Right kidney (tissue), 1 donor: ENCODE measurements at regions not wholly inside any gene's neighbourhood (a gene's known extent, or its start where the extent isn't known, plus 50 kb on each side); places are given as distances from the start of the nearest gene placed in this dataset.
A peak's percentile ranks its signal among the peaks of the same experiment; 100 is the strongest.
"Not testable (repeated sequence)": the region's sequence is repeated elsewhere in the genome, so short reads cannot be mapped to it uniquely, and the experiment has no call there.

Experiments
- DNase-seq: peaks from one replicate; pipeline ENCODE4 v3.0.0-alpha.2; 2016

DNA sequence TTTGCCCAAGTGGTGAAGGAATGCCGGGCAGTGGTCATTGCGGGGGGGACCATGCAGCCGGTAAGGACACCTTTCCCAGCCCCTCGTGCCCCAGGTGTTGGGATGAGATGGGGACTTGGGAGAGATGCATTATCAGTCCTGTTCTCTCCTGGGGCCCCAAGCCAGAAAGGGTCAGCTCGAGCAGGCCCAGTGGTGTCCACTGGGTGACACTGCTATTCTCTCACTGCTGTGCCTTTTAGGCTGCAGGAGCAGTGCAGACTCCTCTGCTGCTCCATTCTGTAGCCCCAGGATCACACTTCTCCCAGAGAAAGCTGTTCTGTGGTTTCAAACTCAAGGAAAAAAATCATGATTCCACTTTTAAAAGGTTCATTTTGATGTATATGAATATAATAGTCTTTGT is 99.1 kb upstream of the PZP start:
- DNase-seq, result not testable (repeated sequence)

DNA sequence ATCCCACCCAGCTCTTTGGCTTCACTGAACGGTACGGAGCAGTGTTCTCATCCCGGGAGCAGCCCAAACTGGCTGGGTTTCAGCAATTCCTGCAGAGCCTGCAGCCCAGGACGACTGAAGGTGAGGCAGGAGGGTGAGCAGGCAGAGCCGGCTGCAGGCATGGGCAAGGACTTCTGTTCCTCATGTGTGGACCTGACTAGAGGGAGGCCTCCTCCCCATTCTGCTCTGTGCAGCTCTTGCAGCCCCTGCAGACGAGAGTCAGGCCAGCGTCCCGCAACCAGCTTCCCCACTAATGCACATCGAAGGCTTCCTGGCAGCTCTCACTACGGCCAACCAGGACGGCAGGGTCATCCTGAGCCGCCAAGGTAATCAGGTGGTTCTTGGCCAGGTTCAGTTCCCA is 97.8 kb upstream of the PZP start:
- DNase-seq, result not testable (repeated sequence)

DNA sequence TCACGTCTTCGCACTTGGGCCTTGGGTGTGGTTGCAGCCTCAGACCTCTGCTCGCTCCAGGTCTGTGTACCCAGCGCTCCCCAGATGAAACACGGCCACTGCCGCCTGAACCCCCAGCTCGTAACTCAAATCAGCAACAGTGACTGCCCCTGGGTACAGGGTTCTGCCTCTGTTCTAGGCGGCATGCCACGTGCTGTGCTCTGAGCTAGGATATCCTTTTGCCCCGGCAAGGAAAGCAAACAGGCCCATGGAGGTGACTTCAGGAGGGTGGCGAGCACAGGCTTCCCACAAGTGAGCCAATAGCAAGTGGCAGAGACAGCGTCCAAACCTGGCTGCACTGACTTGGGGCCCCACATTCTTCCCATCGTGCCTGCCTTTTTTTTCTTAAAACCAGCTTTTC is 96.3 kb upstream of the PZP start:
- not testable (repeated sequence) for DNase-seq

DNA sequence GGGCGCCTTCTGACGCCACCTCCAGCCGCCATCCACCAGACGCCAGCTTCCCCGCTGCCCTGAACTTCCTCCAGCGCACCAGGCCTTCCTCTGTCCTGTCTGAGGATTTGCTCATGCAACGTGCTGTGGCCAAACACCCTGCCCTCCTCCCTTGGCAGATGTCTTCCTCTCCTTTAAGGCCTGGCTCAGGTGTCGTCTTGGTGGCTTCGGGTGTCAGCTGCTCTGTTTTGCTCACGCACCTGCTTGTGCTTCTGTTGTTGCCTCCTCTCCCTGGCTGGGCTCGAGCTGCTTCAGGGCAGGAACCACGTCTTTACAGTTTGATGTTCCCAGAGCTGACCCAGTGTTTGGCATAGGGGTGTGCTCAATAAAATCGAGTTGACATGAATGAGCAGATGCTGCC is 87.7 kb upstream of the PZP start:
- not testable (repeated sequence) for DNase-seq

DNA sequence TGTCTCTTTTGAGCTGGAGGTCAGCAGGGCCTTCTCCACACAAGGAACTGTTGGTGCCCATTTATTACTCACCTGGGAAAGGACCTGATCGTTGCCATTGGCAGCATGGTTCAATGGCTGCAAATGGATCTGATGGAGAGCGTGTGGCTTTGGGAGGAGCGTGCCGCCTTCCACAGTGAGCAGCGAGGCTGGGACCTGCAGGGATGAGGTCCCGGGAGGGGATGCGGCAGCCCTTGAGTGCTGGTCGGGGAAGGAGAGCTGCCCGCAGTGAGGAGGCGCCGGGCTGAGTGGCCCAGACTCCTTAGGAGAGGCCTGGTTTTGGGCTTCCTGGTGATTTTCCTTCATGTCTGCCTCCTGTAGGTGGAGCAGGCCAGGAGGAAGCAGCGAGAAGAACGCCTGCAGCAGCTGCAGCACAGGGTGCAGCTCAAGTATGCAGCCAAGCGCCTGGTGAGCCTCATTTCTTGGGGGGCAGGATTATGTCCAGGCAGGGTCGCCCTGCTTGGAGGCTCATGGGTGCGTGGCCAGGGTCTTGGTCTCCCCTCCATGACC is 86.0 kb upstream of the PZP start:
- not testable (repeated sequence) for DNase-seq

DNA sequence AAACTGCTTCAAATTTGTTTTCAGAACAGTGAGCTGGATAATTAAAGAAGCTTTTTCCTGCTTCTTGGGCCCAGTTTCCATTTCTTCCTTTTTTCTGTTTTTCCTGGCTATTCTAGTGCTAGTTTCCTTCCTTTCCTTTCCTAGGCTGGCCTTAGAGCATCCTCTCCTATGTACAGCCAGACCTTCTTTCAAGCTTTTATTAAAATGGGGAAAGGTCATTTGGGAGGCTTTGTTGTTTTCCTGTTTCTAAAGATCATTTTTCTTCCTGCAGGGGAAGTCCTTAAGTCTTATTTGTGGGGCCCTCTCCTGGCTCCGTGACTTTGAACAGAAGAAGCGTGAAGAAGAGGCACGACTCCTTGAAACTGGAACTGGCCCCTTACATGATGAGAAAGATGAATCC is 85.2 kb upstream of the PZP start:
- not testable (repeated sequence) for DNase-seq

DNA sequence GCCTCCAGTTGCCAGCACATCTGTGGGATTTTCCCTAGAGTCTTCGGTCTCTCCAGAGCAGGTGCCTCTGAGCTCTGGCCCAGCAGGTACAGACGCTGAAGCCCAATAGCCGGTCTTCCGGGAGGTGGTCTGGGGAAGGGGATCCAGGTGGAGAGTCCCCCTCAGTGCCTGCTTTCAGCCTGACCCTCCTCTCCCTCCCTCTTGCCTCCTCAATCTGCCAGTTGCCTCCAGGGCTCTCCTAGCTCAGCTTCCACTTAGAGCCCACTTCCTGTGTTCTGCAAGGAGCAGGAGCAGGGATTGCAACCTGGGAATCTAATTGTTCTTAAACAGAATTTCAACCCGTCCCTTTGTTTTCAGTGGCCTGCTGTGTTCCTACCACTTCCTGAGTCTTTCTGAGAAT is 81.8 kb upstream of the PZP start:
- DNase-seq, result not testable (repeated sequence)

DNA sequence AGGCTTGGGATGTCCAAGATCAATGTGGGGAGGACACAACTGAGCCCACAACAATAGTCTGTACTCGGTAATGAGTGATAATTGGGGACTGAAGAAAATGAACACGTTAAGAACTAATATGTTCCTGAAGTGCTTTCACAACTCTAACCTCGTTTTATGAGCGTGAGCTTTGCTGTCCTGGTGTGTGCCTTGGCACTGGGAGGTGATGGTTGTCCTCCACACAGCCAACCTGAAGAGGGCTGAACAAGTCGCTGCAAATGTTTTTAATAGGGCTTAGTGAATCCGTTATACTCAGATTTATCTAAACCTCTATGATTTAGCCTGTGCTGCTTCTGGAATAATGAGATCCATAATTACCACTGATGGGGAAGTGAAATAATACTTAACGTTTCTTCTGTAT is 76.5 kb upstream of the PZP start:
- DNase-seq, result not testable (repeated sequence)

DNA sequence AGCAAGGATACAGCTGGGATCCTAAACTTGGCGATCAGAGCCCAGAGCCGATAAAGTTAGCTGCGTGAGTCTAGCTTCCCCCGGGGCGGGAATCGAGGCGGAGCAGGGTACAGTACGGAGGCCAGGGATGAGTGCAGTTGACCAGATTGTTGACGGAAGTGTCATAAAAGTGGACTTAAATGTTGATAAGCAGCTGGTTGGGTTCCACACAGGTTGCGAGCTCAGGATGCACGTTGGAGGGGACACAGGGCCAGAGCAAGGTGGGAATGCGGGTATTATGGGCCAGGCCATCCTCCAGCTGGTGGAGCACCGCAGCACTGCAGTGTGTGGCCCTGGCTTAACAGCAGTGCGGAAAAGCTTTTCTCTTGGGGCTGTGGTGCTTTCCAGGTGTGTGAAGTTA is 76.0 kb upstream of the PZP start:
- DNase-seq, result peak; percentile 42

DNA sequence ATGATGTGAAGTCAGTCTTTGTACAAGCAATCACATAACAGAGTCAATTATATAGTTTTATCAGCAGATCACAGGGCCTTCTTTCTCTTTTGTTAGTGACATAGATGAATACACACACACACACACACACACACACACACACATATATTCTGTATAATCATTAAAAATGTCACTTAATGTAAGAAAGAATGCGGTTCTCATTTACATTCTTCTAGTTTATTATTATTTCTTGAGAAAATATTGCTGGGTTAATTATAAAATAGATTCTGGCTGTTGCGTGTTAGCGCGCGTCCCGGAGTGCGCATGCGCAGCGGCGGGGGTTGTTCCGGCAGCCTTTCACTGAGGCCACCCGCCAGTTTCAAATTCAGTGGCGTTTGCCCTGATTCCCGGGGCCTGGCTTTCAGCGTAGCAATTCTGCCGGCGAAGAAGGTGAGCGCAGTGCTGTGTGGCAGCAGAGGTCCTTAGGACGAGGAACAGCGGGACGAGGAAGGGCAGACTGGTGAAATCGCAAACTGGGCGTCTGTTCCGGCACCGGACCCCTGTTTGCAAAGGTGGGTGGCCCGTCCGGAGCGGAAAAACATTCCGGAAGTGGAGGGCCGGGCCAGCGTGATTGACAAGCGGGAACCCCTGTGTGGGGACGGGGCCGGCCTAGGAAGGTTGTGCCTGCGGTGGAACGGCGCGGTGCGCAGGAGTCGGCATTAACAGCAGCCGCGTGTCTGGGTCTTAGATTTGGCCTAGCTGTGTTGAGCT is 75.3 kb upstream of the PZP start:
- DNase-seq, result peak; percentile 87

DNA sequence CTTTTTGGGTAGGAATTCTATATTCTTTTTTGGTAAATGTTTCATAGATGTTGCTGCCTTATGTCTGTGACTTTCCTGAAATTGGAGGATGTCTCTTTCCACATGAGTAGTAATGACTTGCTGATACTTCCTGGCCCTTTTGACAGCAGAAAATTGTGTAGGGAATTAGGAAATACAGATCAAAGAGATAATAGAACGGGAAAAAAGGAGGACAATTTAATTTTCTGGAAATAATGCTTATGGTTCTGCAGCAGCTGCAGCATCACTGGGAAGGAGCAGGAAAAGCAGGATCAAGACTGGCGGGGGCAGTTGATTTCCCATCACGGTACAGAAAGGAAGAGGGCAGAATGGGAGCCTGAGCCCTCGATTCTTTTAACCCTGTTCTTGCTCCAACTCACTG is 68.8 kb upstream of the PZP start:
- DNase-seq, result no peak

DNA sequence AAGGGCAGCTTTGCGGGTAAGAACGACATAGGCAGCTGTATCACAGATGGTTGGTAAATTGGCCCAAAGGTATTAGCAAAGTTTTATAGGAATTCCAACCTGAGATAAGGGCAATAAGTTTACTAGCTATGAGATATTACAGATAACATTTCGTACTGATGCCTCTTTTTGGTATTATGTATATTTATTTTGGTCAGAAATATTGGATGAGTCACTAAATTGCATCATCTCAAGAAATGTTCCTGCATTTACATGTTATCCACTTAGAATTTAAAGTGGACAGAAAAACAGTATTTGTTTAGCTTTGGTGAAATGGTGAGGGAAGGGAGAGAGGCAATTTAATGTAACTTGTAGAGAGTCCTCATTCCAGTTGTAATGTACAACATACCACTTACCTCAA is 65.1 kb upstream of the PZP start:
- DNase-seq, result no peak

DNA sequence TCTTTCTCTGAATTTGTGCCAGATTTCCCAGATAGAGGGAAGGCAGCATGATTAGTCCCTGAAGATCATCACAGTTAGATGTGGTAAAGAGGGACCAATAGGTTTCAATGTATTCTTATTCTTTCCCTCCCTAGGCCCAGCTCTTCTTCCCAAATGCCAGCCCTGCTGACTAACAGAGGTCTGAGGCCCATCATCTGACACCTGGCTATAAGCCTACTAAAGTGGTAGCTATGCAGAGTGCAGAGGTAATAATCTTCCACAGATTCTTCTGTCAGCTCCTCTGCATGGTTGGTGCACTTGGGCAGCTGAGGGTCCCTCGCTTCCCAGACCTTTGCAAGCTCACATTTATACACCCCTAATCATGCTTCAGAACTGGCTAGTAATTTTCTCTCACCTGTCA is 63.7 kb upstream of the PZP start:
- no peak for DNase-seq

DNA sequence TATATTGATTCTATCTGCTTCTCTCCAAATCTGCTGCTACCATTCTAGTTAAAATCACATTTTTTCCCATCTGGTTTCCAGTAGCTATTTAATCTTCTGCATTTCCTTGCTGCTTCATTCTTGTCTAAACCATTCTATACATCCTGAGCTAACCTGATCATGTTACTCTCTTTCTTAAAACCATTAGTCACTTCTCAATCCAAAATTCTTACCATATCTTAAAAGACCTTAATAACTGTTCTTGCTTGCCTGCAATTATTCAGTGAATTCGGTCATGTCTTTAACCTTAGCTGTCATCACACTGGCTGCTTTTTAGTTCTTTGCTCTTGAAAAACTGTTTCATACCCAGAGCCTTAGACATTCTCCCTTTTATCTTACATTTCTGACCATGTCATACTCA is 56.4 kb upstream of the PZP start:
- no peak for DNase-seq

DNA sequence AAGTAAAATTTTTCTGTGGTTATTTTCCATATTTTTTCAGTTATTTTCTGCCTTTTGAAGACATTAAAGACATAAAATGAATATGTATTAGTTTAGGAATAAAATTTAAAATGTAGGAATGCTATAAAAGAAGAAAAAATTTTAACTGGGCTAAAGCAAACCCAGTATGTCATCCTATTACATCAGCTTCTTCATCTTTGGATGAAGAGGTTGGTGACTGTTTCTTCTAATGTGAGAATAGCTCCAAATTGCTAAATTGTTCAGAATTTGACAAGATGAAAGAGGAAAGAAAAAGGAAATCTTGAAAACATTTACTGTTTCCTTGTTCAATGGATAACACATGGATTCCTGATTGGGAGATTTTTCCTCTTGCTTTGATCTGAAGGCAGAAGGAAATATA is 52.7 kb upstream of the PZP start:
- no peak for DNase-seq

DNA sequence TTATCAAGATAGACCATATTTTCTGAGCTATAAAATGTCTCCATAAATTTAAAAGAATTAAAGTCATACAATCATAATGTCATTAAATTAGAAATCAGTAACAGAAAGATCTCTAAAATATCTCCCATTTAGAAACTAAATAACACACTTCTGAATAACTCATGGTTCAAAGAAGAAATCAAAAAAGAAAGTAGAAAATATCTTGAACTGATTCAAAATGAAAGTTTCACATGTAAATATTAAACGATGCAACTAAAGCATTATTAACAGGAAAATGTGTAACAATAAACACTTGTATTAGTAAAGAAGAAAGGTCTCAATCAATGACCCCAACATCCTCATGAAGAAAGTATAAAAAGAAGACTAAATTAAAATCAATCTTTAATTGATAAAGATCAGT is 50.5 kb upstream of the PZP start:
- DNase-seq, result no peak
